Endothelial cell (in vitro differentiated cells): ENCODE measurements at regions not wholly inside any gene's neighbourhood (a gene's known extent, or its start where the extent isn't known, plus 50 kb on each side); places are given as distances from the start of the nearest gene placed in this dataset.

Experiments
- DNase-seq: peaks from one replicate; pipeline ENCODE4 v3.0.0; 2021; ENCODE audit warnings: low spot score
- H3K27ac Mint-ChIP-seq: one replicate; pipeline ENCODE4 v1.8.0; 2021; ENCODE audit warnings: mixed read lengths, inconsistent platforms; ENCODE audit not compliant: unreplicated experiment
- H3K27me3 Mint-ChIP-seq: one replicate; pipeline ENCODE4 v1.8.0; 2021; ENCODE audit warnings: mild to moderate bottlenecking, moderate library complexity, mixed read lengths, inconsistent platforms; ENCODE audit not compliant: unreplicated experiment
- H3K36me3 Mint-ChIP-seq: one replicate; pipeline ENCODE4 v1.8.0; 2021; ENCODE audit warnings: mild to moderate bottlenecking, low read depth, mixed read lengths, inconsistent platforms; ENCODE audit not compliant: unreplicated experiment
- H3K4me1 Mint-ChIP-seq: one replicate; pipeline ENCODE4 v1.8.0; 2021; ENCODE audit warnings: mild to moderate bottlenecking, mixed read lengths, inconsistent platforms; ENCODE audit not compliant: unreplicated experiment
- H3K4me3 Mint-ChIP-seq: one replicate; pipeline ENCODE4 v1.8.0; 2021; ENCODE audit warnings: mild to moderate bottlenecking, mixed read lengths, inconsistent platforms; ENCODE audit not compliant: unreplicated experiment
- H3K9me3 Mint-ChIP-seq: one replicate; pipeline ENCODE4 v1.8.0; 2021; ENCODE audit warnings: mixed read lengths, inconsistent platforms; ENCODE audit not compliant: unreplicated experiment
- CTCF ChIP-seq: fragments of 200-600 bp; sonication (generic); IDR thresholded peaks from one replicate; pipeline ENCODE4 v1.5.0; 2021; ENCODE audit warnings: antibody characterized with exemption; ENCODE audit not compliant: unreplicated experiment

GRCh38 chr10:101287997-101288635 lies 58.9 kb upstream of the LBX1 start:
- Mint-ChIP-seq H3K9me3 (peaks cover 3% of the 10 kb centered on the region), H3K27ac (no peak overlapping the region), H3K4me1 (peaks cover 26% of the 10 kb centered on the region), H3K27me3 (peaks cover 30% of the 10 kb centered on the region), H3K4me3 (no peak overlapping the region), H3K36me3 (peaks cover 9% of the 10 kb centered on the region)
- peak; percentile 72 for DNase-seq
- TF ChIP-seq CTCF: no peak

DNA sequence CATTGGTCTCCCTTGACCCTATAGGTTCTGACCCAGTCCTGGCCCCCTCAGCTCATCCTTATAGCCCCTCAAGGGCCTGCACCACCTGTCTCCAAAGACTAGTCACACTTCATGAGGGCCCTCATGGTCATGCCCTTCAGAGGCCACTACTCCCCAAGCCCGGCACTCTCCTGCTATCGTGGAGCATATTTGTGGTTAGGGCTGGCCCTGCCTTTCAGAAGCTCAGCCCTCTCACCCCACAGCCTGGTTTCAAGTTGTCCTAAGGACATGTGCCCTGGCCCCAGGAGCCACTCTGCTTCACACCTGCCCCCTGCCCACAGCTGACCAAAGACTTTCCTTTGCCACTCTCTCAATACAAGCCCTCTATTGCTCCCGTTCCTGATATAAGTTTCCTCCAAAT lies 60.3 kb upstream of the LBX1 start:
- TF ChIP-seq CTCF: no peak

DNA sequence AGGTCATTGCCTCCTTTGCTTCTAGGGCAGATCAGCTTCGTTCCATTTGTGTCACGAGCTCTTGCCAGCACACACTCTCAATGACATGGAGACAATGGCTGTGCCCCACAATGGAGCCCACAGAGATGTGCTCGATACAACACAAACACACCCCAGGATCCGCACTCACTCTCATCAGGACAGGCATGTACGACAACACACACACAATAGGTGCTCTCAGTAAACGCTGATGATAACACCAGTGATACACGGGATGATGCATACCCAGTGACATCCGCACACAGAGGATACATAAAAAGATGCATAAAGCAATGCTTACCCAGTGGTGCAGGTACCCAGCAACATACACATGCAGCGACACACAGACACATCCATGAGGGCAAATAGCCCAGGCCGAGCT lies 61.2 kb upstream of the LBX1 start:
- peak overlapping the region; percentile 37 for H3K4me3 Mint-ChIP-seq
- peaks cover 21% of the 10 kb centered on the region for H3K27me3 Mint-ChIP-seq
- H3K4me1 Mint-ChIP-seq: peaks cover 15% of the 10 kb centered on the region
- no peak for TF ChIP-seq CTCF
- no peak overlapping the region for H3K27ac Mint-ChIP-seq
- peaks cover 3% of the 10 kb centered on the region for H3K9me3 Mint-ChIP-seq
- peaks cover 7% of the 10 kb centered on the region for H3K36me3 Mint-ChIP-seq
- no peak for DNase-seq

More for the DNA sequence above, 60.3 kb upstream of the LBX1 start:
- Mint-ChIP-seq H3K27ac (peak overlapping the region; percentile 48), H3K27me3 (peaks cover 23% of the 10 kb centered on the region), H3K4me1 (peaks cover 20% of the 10 kb centered on the region), H3K36me3 (peaks cover 7% of the 10 kb centered on the region), H3K4me3 (peak overlapping the region; percentile 53), H3K9me3 (peaks cover 3% of the 10 kb centered on the region)
- no peak for DNase-seq

- TF ChIP-seq CTCF: no peak
- Mint-ChIP-seq H3K9me3 (peaks cover 3% of the 10 kb centered on the region), H3K4me3 (no peak overlapping the region), H3K27ac (no peak overlapping the region), H3K27me3 (peaks cover 21% of the 10 kb centered on the region), H3K36me3 (peaks cover 7% of the 10 kb centered on the region), H3K4me1 (peaks cover 11% of the 10 kb centered on the region)
- DNase-seq: no peak
Observed at GRCh38 chr10:101290881-101291280, 61.6 kb upstream of the LBX1 start.

DNA sequence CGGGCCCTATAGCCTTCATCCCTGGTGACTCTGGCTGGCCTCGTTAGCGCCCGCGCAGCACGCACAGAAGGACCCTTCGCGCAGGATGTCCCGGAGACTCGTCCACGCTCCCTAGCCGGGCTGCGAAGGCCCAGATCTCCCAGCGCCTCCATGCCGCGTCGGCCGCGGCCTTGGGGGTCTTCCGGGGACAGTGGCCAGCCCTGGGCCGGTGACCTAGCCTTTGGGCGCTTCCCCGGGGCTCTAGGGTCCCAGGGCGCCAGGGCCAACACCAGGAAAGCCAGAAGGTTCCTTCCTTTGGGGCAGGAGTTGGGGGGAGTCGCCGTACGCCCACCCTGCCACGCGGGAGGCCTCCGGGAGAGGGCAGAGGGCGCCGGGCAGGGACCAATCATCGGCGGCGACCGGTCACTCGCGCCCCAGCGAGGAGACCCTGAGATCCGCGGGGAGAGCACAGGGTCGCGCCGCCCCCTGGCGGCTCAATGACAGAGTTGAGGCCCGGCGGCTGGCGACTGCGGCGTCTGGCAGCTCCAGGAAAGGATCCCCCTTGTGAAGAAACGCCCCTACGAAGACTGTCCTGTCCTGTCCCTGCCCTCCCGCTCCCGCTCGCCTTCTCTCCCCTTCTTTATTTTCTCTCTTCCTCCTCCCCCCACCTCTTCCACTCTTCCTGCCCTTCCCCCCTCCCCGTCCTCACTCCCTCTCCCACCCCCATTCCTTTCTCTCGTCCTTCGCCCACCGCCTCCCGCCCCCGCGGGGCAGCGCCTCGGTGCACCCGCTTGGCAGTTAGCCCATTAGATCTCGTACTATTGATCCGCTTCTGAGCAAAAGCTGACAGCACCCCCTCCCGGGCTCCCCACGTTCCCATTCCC lies 62.3 kb upstream of the LBX1 start:
- Mint-ChIP-seq H3K36me3 (peaks cover 7% of the 10 kb centered on the region), H3K27me3 (peaks cover 21% of the 10 kb centered on the region), H3K4me3 (peak overlapping the region; percentile 85), H3K9me3 (peaks cover 3% of the 10 kb centered on the region), H3K4me1 (peaks cover 7% of the 10 kb centered on the region), H3K27ac (no peak overlapping the region)
- TF ChIP-seq CTCF: peak; percentile 90
- peak; percentile 87 for DNase-seq
